ENCODE measurements at regions not wholly inside any gene's neighbourhood (a gene's known extent, or its start where the extent isn't known, plus 50 kb on each side); places are given as distances from the start of the nearest gene placed in this dataset.

DNA sequence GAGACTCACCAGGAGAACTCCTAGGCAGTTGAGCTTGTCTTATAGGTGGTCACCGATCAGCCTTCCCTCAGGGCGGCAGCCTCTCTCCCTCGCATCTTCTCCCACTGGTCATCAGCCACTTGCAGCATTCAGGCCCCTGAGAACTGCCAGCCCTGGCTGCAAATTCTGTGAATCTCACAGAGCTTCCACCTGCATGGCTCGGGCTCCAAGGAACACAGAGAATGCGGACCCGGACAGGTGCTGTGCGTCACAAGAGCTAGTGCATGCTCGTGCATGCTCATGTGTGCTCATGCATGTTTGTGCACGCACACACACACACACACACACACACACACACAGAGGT is 176.9 kb downstream of the ARHGAP12 start:
- H3K27ac Mint-ChIP-seq (ENCODE audit: unreplicated experiment), result no peak overlapping the region
- no peaks in the 10 kb centered on the region for H3K9me3 Mint-ChIP-seq (ENCODE audit: unreplicated experiment)
- no peaks in the 10 kb centered on the region for H3K36me3 Mint-ChIP-seq (ENCODE audit: low read depth, unreplicated experiment)
- DNase-seq (ENCODE audit: low read depth) (no peak), FAIRE-seq (no peak)
- Histone ChIP-seq H3K4me2 (ENCODE audit: low read length) (no peak overlapping the region), H4K20me1 (ENCODE audit: insufficient read depth, low read length) (no peaks in the 10 kb centered on the region), H3K4me3 (ENCODE audit: insufficient read depth, low read depth, low read length) (no peak overlapping the region), H3K36me3 (ENCODE audit: insufficient read depth, low read length) (no peaks in the 10 kb centered on the region), H3K27me3 (ENCODE audit: insufficient read depth, low read length) (no peaks in the 10 kb centered on the region), H3K9me3 (ENCODE audit: insufficient read depth, low read depth, low read length) (no peaks in the 10 kb centered on the region), H3K27ac (ENCODE audit: low read depth, low read length) (no peak overlapping the region), H3K79me2 (ENCODE audit: insufficient read depth, low read length) (no peaks in the 10 kb centered on the region), H3K4me1 (ENCODE audit: insufficient read depth, low read length) (peaks cover 29% of the 10 kb centered on the region), H2AFZ (ENCODE audit: low read depth, low read length) (no peak overlapping the region), H3K9ac (ENCODE audit: low read length) (no peak overlapping the region)
- TF ChIP-seq, protein P1, sequence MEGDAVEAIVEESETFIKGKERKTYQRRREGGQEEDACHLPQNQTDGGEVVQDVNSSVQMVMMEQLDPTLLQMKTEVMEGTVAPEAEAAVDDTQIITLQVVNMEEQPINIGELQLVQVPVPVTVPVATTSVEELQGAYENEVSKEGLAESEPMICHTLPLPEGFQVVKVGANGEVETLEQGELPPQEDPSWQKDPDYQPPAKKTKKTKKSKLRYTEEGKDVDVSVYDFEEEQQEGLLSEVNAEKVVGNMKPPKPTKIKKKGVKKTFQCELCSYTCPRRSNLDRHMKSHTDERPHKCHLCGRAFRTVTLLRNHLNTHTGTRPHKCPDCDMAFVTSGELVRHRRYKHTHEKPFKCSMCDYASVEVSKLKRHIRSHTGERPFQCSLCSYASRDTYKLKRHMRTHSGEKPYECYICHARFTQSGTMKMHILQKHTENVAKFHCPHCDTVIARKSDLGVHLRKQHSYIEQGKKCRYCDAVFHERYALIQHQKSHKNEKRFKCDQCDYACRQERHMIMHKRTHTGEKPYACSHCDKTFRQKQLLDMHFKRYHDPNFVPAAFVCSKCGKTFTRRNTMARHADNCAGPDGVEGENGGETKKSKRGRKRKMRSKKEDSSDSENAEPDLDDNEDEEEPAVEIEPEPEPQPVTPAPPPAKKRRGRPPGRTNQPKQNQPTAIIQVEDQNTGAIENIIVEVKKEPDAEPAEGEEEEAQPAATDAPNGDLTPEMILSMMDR (IDR thresholded peaks at IDR 0.05; ENCODE audit: insufficient read depth, low read depth, low read length), result no peak
- no peak for TF ChIP-seq EZH2 (IDR thresholded peaks at IDR 0.05; ENCODE audit: insufficient read depth, low read length)
- peaks cover 2% of the 10 kb centered on the region for H3K4me1 Mint-ChIP-seq (ENCODE audit: low read depth, unreplicated experiment)
- H3K4me3 Mint-ChIP-seq (ENCODE audit: unreplicated experiment), result no peak overlapping the region
- peaks cover 5% of the 10 kb centered on the region for H3K27me3 Mint-ChIP-seq (ENCODE audit: low read depth, unreplicated experiment)

DNA sequence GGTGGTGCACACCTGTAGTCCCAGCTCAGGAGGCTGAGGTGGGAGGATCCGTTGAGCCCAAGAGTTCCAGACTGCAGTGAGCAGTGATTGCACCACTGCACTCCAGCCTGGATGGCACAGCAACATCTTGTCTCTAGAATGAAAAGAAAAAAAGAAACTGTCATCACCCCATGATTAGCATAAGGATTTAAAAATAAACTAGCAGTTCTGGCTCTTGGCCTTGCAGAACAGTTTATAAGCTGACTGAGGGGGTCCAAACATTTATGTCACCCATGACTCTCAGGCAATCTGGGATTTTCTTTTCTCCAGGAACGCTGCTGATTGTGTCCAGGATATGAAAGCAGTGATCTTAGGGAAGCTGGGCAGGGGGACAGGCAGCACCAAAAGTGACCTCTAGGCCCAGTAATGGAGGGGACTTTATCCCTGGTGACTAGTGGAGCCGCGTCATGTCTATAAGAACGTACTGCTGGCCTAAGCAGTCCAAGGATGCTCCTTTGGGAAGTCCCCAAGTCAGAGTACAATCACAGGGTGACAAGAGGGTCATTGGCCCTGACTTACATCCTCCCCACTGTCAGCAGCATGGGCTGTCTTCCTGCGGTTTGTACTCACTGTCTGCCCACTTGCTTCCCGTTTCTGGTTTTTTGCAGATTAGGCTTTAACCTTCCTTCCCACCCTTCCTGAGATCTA is 177.4 kb downstream of the ARHGAP12 start:
- H3K9me3 Mint-ChIP-seq (ENCODE audit: unreplicated experiment), result no peaks in the 10 kb centered on the region
- H3K36me3 Mint-ChIP-seq (ENCODE audit: low read depth, unreplicated experiment), result no peaks in the 10 kb centered on the region
- Histone ChIP-seq H4K20me1 (ENCODE audit: insufficient read depth, low read length) (no peaks in the 10 kb centered on the region), H3K36me3 (ENCODE audit: insufficient read depth, low read length) (no peaks in the 10 kb centered on the region), H3K4me3 (ENCODE audit: insufficient read depth, low read depth, low read length) (no peak overlapping the region), H3K4me1 (ENCODE audit: insufficient read depth, low read length) (peaks cover 30% of the 10 kb centered on the region), H3K9ac (ENCODE audit: low read length) (no peak overlapping the region), H3K4me2 (ENCODE audit: low read length) (no peak overlapping the region), H3K27me3 (ENCODE audit: insufficient read depth, low read length) (no peaks in the 10 kb centered on the region), H3K27ac (ENCODE audit: low read depth, low read length) (no peak overlapping the region), H2AFZ (ENCODE audit: low read depth, low read length) (no peak overlapping the region), H3K79me2 (ENCODE audit: insufficient read depth, low read length) (no peaks in the 10 kb centered on the region), H3K9me3 (ENCODE audit: insufficient read depth, low read depth, low read length) (no peaks in the 10 kb centered on the region)
- DNase-seq (ENCODE audit: low read depth) (no peak), FAIRE-seq (no peak)
- H3K4me3 Mint-ChIP-seq (ENCODE audit: unreplicated experiment), result no peak overlapping the region
- peaks cover 2% of the 10 kb centered on the region for H3K4me1 Mint-ChIP-seq (ENCODE audit: low read depth, unreplicated experiment)
- no peak overlapping the region for H3K27ac Mint-ChIP-seq (ENCODE audit: unreplicated experiment)
- TF ChIP-seq, protein P1 (IDR thresholded peaks at IDR 0.05; ENCODE audit: insufficient read depth, low read depth, low read length), result no peak
- TF ChIP-seq EZH2 (IDR thresholded peaks at IDR 0.05; ENCODE audit: insufficient read depth, low read length), result no peak
- peaks cover 5% of the 10 kb centered on the region for H3K27me3 Mint-ChIP-seq (ENCODE audit: low read depth, unreplicated experiment)

Measured in astrocyte (in vitro differentiated cells and primary cell).